Adrenal gland (tissue), 9 donors: ENCODE measurements at regions not wholly inside any gene's neighbourhood (a gene's known extent, or its start where the extent isn't known, plus 50 kb on each side); places are given as distances from the start of the nearest gene placed in this dataset.

Source experiments
- DNase-seq, 7 donors: peaks; one replicate each; pipeline ENCODE4 v3.0.0-alpha.2; 2019 to 2020
- H3K27ac ChIP-seq, 5 donors: fragments of 200-600 bp; sonication (generic) in 4 of 5; 1 replicate in 3 of 5; 2 replicates in 2 of 5; pipeline versions ENCODE4 v1.5.1 to v1.8.0; 2016 to 2020; ENCODE audit warnings: mild to moderate bottlenecking in 1 of 5
- H3K27me3 ChIP-seq: fragments of 200-600 bp; 2 replicates; pipeline ENCODE4 v1.8.0; 2021
- H3K36me3 ChIP-seq, 2 donors: fragments of 200-600 bp; replicated peaks in 1 of 2; 1 replicate in 1 of 2; 2 replicates in 1 of 2; pipeline versions ENCODE4 v1.5.1 to v1.8.0; 2018 to 2022
- H3K4me1 ChIP-seq, 2 donors: fragments of 200-600 bp; replicated peaks in 1 of 2; 1 replicate in 1 of 2; 2 replicates in 1 of 2; pipeline versions ENCODE4 v1.5.1 to v1.8.0; 2018 to 2021
- H3K4me3 ChIP-seq, 4 donors: fragments of 200-600 bp; sonication (generic) in 3 of 4; one replicate each; pipeline ENCODE4 v1.5.1; 2016 to 2018
- H3K9me3 ChIP-seq, 3 donors: fragments of 200-600 bp; sonication (generic) in 1 of 3; replicated peaks in 1 of 3; 1 replicate in 2 of 3; 2 replicates in 1 of 3; pipeline versions ENCODE4 v1.5.1 to v1.8.0; 2016 to 2021
- CTCF ChIP-seq, 6 experiments: fragments of 450-650 bp in 4 of 6; fragments of 200-600 bp in 2 of 6; sonication (generic) in 1 of 6; IDR thresholded peaks; 1 replicate in 5 of 6; 2 replicates in 1 of 6; pipeline versions ENCODE4 v1.5.1 to v1.8.0; 2016 to 2021; ENCODE audit warnings: antibody characterized with exemption in 6 of 6, mild to moderate bottlenecking in 2 of 6, moderate library complexity in 1 of 6
- POLR2A ChIP-seq, 2 donors: fragments of 450-650 bp; IDR thresholded peaks; one replicate each; pipeline ENCODE4 v1.6.1; 2017; ENCODE audit warnings: antibody characterized with exemption in 2 of 2, mild to moderate bottlenecking in 2 of 2, moderate library complexity in 1 of 2
- WGBS, 4 donors: extraction: QIAGEN DNeasy Blood & Tissue Kit in 2 of 4; methylation state at CpG; one replicate each; pipeline versions ENCODE4 v1.1.5 to v1.1.7; 2013 to 2017; 5-methylcytosine and 5-hydroxymethylcytosine counted together
- intact Hi-C, 2 donors: fragments of 100-400 bp; cut with DNase I; formaldehyde crosslinking; loops; one replicate each; pipeline versions ENCODE4 v1.14.1 to v1.15.0; 2022 to 2023
- donor health status: healthy with polysubstance abuse.
- donor health status: Bipolar disorder and iron deficiency.
- donor health status: DM: yes; HTN: yes; CAD: no.
- donor health status: DM: no; HTN: no; CAD: no.
- donor health status: DM: no; HTN: no; CAD: no.

- H3K27ac ChIP-seq: no peak overlapping the region
- H3K27me3 ChIP-seq: no peaks in the 10 kb centered on the region
- H3K4me1 ChIP-seq: no peaks in the 10 kb centered on the region
- 73 to 92% (median 87%) methylated on average over 4 of the region's 4 CpGs for WGBS, 4 donors
- intact Hi-C loops: no loop called here
- no peaks in the 10 kb centered on the region for H3K36me3 ChIP-seq
- H3K9me3 ChIP-seq: peaks cover 0 to 8% (median 0%) of the 10 kb centered on the region in 3 donors
- TF ChIP-seq POLR2A (IDR thresholded peaks at IDR 0.05) (no peak), CTCF (IDR thresholded peaks at IDR 0.05) (no peak)
- H3K4me3 ChIP-seq: no peak overlapping the region
- DNase-seq: no peak
These were observed 665.4 kb downstream of the EPHA7 start for GRCh38 chr6:92753956-92754355.

- Histone ChIP-seq H3K4me1 (no peaks in the 10 kb centered on the region), H3K36me3 (no peaks in the 10 kb centered on the region), H3K27ac (no peak overlapping the region), H3K27me3 (no peaks in the 10 kb centered on the region), H3K4me3 (no peak overlapping the region), H3K9me3 (peaks cover 0 to 8% (median 0%) of the 10 kb centered on the region in 3 donors)
- DNase-seq: no peak
- intact Hi-C loops: no loop called here
- TF ChIP-seq CTCF (IDR thresholded peaks at IDR 0.05) (no peak), POLR2A (IDR thresholded peaks at IDR 0.05) (no peak)
These were observed 667.2 kb downstream of the EPHA7 start for GRCh38 chr6:92752114-92752513.

- intact Hi-C loops: no loop called here
- H3K36me3 ChIP-seq: no peaks in the 10 kb centered on the region
- TF ChIP-seq POLR2A (IDR thresholded peaks at IDR 0.05) (no peak), CTCF (IDR thresholded peaks at IDR 0.05) (no peak)
- 64 to 88% (median 68%) methylated on average over 1 of the region's 1 CpG for WGBS, 4 donors
- no peaks in the 10 kb centered on the region for H3K27me3 ChIP-seq
- H3K27ac ChIP-seq: no peak overlapping the region
- no peaks in the 10 kb centered on the region for H3K4me1 ChIP-seq
- H3K9me3 ChIP-seq: peaks cover 0 to 8% (median 0%) of the 10 kb centered on the region in 3 donors
- H3K4me3 ChIP-seq: no peak overlapping the region
- no peak for DNase-seq
These were observed 671.2 kb downstream of the EPHA7 start for GRCh38 chr6:92748131-92748530.

GRCh38 chr6:92737983-92738382 is 681.4 kb downstream of the EPHA7 start:
- no peak overlapping the region for H3K4me3 ChIP-seq
- 60 to 100% (median 87%) methylated on average over 1 to 3 of the region's 3 CpGs for WGBS, 4 donors
- no peaks in the 10 kb centered on the region for H3K36me3 ChIP-seq
- no peaks in the 10 kb centered on the region for H3K27me3 ChIP-seq
- intact Hi-C loops: no loop called here
- no peaks in the 10 kb centered on the region for H3K9me3 ChIP-seq
- H3K4me1 ChIP-seq: no peaks in the 10 kb centered on the region
- TF ChIP-seq CTCF (IDR thresholded peaks at IDR 0.05) (no peak), POLR2A (IDR thresholded peaks at IDR 0.05) (no peak)
- DNase-seq: no peak
- no peak overlapping the region for H3K27ac ChIP-seq
